Testis (tissue), 2 donors: ENCODE measurements at regions not wholly inside any gene's neighbourhood (a gene's known extent, or its start where the extent isn't known, plus 50 kb on each side); places are given as distances from the start of the nearest gene placed in this dataset.

ENCODE experiments used
- CTCF ChIP-seq, 3 experiments: fragments of 450-650 bp in 2 of 3; fragments of 200-600 bp in 1 of 3; sonication (generic) in 1 of 3; IDR thresholded peaks; one replicate each; pipeline ENCODE4 v1.5.1; 2016 to 2019; ENCODE audit warnings: antibody characterized with exemption in 3 of 3, mild to moderate bottlenecking in 2 of 3, moderate library complexity in 1 of 3
- POLR2A ChIP-seq: fragments of 450-650 bp; IDR thresholded peaks from one replicate; pipeline ENCODE4 v1.6.1; 2017; ENCODE audit warnings: antibody characterized with exemption, mild to moderate bottlenecking, moderate library complexity

- TF ChIP-seq POLR2A, result no peak
- TF ChIP-seq CTCF (IDR thresholded peaks at IDR 0.05), result no peak
Measured at GRCh38 chr9:117827456-117827855, 123.3 kb downstream of the TLR4 start.
